ENCODE measurements at regions not wholly inside any gene's neighbourhood (a gene's known extent, or its start where the extent isn't known, plus 50 kb on each side); places are given as distances from the start of the nearest gene placed in this dataset.

DNA sequence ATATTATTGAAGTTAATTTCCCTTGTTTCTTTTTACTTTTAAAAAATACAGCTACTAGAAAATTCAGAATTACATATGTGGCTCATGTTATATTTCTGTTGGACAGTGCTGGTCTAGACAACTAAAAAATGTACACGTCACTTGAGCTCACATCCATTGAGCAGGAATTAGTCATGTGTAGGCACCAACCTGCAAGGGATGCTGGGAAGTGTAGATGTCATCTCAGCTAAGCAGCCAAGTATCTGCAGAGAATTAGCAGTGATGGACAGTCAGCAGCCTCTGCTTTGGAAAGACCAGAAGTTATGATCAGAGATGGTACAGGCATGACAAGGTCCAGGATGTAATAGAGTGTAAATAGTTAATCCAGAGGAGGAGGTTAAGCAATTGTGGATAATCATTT is 87.1 kb upstream of the HS3ST2 start:
- TF ChIP-seq EZH2 (IDR thresholded peaks at IDR 0.05; ENCODE audit: borderline replicate concordance): no peak
- TF ChIP-seq, protein P1, sequence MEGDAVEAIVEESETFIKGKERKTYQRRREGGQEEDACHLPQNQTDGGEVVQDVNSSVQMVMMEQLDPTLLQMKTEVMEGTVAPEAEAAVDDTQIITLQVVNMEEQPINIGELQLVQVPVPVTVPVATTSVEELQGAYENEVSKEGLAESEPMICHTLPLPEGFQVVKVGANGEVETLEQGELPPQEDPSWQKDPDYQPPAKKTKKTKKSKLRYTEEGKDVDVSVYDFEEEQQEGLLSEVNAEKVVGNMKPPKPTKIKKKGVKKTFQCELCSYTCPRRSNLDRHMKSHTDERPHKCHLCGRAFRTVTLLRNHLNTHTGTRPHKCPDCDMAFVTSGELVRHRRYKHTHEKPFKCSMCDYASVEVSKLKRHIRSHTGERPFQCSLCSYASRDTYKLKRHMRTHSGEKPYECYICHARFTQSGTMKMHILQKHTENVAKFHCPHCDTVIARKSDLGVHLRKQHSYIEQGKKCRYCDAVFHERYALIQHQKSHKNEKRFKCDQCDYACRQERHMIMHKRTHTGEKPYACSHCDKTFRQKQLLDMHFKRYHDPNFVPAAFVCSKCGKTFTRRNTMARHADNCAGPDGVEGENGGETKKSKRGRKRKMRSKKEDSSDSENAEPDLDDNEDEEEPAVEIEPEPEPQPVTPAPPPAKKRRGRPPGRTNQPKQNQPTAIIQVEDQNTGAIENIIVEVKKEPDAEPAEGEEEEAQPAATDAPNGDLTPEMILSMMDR (IDR thresholded peaks at IDR 0.05; ENCODE audit: poor library complexity): no peak
- TF ChIP-seq EZH2phosphoT487 (IDR thresholded peaks at IDR 0.05; ENCODE audit: low read depth, severe bottlenecking, unreplicated experiment): no peak
- Histone ChIP-seq H3K36me3 (replicated peaks; ENCODE audit: insufficient read depth, low read depth) (no peaks in the 10 kb centered on the region), H3K4me3 (no peak overlapping the region), H3K9me3 (ENCODE audit: low read depth) (no peaks in the 10 kb centered on the region), H2AFZ (no peak overlapping the region), H3K27ac (no peak overlapping the region), H3K79me2 (no peaks in the 10 kb centered on the region), H3K4me1 (ENCODE audit: insufficient read depth) (no peaks in the 10 kb centered on the region), H4K20me1 (ENCODE audit: insufficient read depth, poor library complexity, severe bottlenecking) (no peaks in the 10 kb centered on the region), H3K9me2 (replicated peaks; ENCODE audit: insufficient read depth) (no peaks in the 10 kb centered on the region), H3K27me3 (peaks cover 3% of the 10 kb centered on the region), H3K4me2 (no peak overlapping the region)
- no peak for DNase-seq (ENCODE audit: low spot score)
- WGBS (ENCODE audit: low lambda C conversion rate, missing lambda C conversion rate): 93% methylated on average over 1 of the region's 1 CpG

DNA sequence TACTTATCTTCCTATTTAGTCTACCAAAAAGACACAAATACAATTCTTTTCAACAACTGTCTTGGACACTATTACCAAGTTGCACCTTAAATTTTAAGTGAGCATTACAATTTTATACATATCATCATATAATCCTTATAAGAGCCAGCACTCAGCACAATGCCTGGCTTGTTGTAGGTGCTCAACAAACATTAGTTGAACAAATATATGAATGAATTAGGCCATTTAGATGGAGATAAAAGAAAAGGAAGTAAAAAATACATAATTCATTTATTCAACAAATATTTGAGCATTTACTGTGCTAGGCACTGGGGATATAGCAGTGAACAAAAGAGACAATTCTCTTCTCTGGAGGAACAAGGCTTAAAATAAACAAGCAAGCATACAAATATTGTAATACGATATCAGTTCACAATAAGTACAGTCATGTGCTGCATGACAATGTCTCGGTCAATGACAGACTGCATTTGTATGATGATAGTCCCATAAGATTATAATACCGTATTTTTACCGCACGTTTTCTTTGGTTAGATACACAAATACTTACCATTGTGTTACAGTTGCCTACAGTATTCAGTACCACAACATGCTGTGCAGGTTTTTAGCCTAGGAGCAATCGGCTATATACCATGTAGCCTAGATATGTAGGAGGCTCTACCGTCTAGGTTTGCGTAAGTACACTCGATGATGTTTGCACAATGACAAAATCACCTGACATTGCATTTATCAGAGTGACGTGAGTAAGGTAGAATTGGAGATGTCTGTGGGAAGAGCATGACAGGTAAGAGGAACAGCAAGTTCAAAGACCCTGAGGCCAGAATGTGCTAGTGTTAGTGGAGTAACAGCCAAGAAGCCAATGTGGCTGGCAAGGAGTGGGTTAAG is 86.4 kb upstream of the HS3ST2 start:
- DNase-seq (ENCODE audit: low spot score): no peak
- no peaks in the 10 kb centered on the region for H3K4me1 ChIP-seq (ENCODE audit: insufficient read depth)
- H3K27ac ChIP-seq: no peak overlapping the region
- no peak overlapping the region for H3K4me2 ChIP-seq
- H3K36me3 ChIP-seq (replicated peaks; ENCODE audit: insufficient read depth, low read depth): no peaks in the 10 kb centered on the region
- no peak overlapping the region for H2AFZ ChIP-seq
- H3K27me3 ChIP-seq: peaks cover 3% of the 10 kb centered on the region
- no peak overlapping the region for H3K4me3 ChIP-seq
- TF ChIP-seq EZH2phosphoT487 (IDR thresholded peaks at IDR 0.05; ENCODE audit: low read depth, severe bottlenecking, unreplicated experiment) (no peak), EZH2 (IDR thresholded peaks at IDR 0.05; ENCODE audit: borderline replicate concordance) (no peak)
- TF ChIP-seq, protein P1 (IDR thresholded peaks at IDR 0.05; ENCODE audit: poor library complexity): no peak
- H3K79me2 ChIP-seq: no peaks in the 10 kb centered on the region
- H4K20me1 ChIP-seq (ENCODE audit: insufficient read depth, poor library complexity, severe bottlenecking): no peaks in the 10 kb centered on the region
- H3K9me2 ChIP-seq (replicated peaks; ENCODE audit: insufficient read depth): no peaks in the 10 kb centered on the region
- WGBS (ENCODE audit: low lambda C conversion rate, missing lambda C conversion rate): 81% methylated on average over 10 of the region's 10 CpGs
- no peaks in the 10 kb centered on the region for H3K9me3 ChIP-seq (ENCODE audit: low read depth)

DNA sequence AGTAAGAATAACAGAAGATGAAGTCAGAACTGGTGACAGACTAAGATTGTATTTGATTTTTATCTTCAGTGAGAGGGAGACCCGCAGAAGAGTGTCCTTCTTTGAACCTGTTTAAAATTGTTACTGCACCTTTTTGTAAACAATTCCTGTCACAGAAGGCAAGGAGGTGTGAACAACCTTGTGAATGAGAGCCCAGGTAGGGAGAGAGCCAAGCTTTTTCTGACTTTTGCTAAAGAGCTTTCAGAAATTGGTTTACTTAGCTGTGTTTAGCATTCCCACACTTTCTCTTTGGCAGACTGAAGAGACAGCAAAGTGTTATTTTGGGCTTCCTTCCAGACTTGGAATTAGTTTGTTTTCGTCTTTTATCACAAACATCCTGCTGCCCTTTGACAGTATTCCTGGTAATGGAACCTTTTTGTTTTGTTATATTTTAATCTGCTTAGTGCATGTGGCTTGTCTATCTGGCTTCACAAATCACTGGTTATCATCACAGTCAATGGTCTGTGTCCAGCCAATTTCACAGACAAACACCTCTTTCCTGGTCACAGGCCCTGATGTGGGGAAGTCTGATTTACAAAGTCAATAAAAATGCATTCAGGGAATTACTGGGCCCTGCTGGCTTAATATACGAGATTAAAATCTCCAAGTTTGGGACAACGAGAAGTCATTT is 85.7 kb upstream of the HS3ST2 start:
- H3K9me2 ChIP-seq (replicated peaks; ENCODE audit: insufficient read depth): no peaks in the 10 kb centered on the region
- no peak overlapping the region for H3K4me3 ChIP-seq
- H2AFZ ChIP-seq: no peak overlapping the region
- H3K4me1 ChIP-seq (ENCODE audit: insufficient read depth): no peaks in the 10 kb centered on the region
- peaks cover 3% of the 10 kb centered on the region for H3K27me3 ChIP-seq
- no peaks in the 10 kb centered on the region for H3K79me2 ChIP-seq
- H3K36me3 ChIP-seq (replicated peaks; ENCODE audit: insufficient read depth, low read depth): no peaks in the 10 kb centered on the region
- no peak overlapping the region for H3K27ac ChIP-seq
- H3K4me2 ChIP-seq: no peak overlapping the region
- DNase-seq (ENCODE audit: low spot score): no peak
- TF ChIP-seq EZH2phosphoT487 (IDR thresholded peaks at IDR 0.05; ENCODE audit: low read depth, severe bottlenecking, unreplicated experiment) (no peak), EZH2 (IDR thresholded peaks at IDR 0.05; ENCODE audit: borderline replicate concordance) (no peak)
- TF ChIP-seq, protein P1 (IDR thresholded peaks at IDR 0.05; ENCODE audit: poor library complexity): no peak
- H3K9me3 ChIP-seq (ENCODE audit: low read depth): no peaks in the 10 kb centered on the region
- no peaks in the 10 kb centered on the region for H4K20me1 ChIP-seq (ENCODE audit: insufficient read depth, poor library complexity, severe bottlenecking)
- 25% methylated on average over 4 of the region's 4 CpGs for WGBS (ENCODE audit: low lambda C conversion rate, missing lambda C conversion rate)

All from hepatocyte (in vitro differentiated cells).